ENCODE measurements at regions not wholly inside any gene's neighbourhood (a gene's known extent, or its start where the extent isn't known, plus 50 kb on each side); places are given as distances from the start of the nearest gene placed in this dataset.
A peak's percentile ranks its signal among the peaks of the same experiment; 100 is the strongest.

- Histone ChIP-seq H3K9me3 (no peaks in the 10 kb centered on the region), H3K27me3 (no peaks in the 10 kb centered on the region), H3K4me1 (no peaks in the 10 kb centered on the region), H3K4me3 (ENCODE audit: low read depth, low read length) (no peak overlapping the region), H3K36me3 (no peaks in the 10 kb centered on the region)
- no peak for TF ChIP-seq CTCF (IDR thresholded peaks at IDR 0.05; ENCODE audit: low read depth, low read length)
- DNase-seq = no peak
Observed at GRCh38 chr10:78512205-78512550, 478.5 kb downstream of the RPS24 start.

GRCh38 chr10:78513330-78513729, 479.7 kb downstream of the RPS24 start:
- Histone ChIP-seq H3K9me3 (no peaks in the 10 kb centered on the region), H3K4me1 (no peaks in the 10 kb centered on the region), H3K4me3 (ENCODE audit: low read depth, low read length) (no peak overlapping the region), H3K36me3 (no peaks in the 10 kb centered on the region), H3K27me3 (no peaks in the 10 kb centered on the region)
- no peak for DNase-seq
- TF ChIP-seq CTCF (IDR thresholded peaks at IDR 0.05; ENCODE audit: low read depth, low read length) = no peak

- TF ChIP-seq CTCF (IDR thresholded peaks at IDR 0.05; ENCODE audit: low read depth, low read length) = no peak
- H3K27me3 ChIP-seq = no peaks in the 10 kb centered on the region
- no peaks in the 10 kb centered on the region for H3K36me3 ChIP-seq
- H3K9me3 ChIP-seq = no peaks in the 10 kb centered on the region
- DNase-seq = no peak
- H3K4me1 ChIP-seq = no peaks in the 10 kb centered on the region
- no peak overlapping the region for H3K4me3 ChIP-seq (ENCODE audit: low read depth, low read length)
Observed at GRCh38 chr10:78513986-78514385, 480.3 kb downstream of the RPS24 start.

- no peak for DNase-seq
- no peak overlapping the region for H3K4me3 ChIP-seq (ENCODE audit: low read depth, low read length)
- no peaks in the 10 kb centered on the region for H3K36me3 ChIP-seq
- H3K9me3 ChIP-seq = no peaks in the 10 kb centered on the region
- H3K27me3 ChIP-seq = no peaks in the 10 kb centered on the region
- no peak for TF ChIP-seq CTCF (IDR thresholded peaks at IDR 0.05; ENCODE audit: low read depth, low read length)
- H3K4me1 ChIP-seq = no peaks in the 10 kb centered on the region
Observed at GRCh38 chr10:78514459-78514858, 480.8 kb downstream of the RPS24 start.

- Histone ChIP-seq H3K27me3 (no peaks in the 10 kb centered on the region), H3K4me3 (ENCODE audit: low read depth, low read length) (no peak overlapping the region), H3K9me3 (no peaks in the 10 kb centered on the region), H3K36me3 (no peaks in the 10 kb centered on the region), H3K4me1 (no peaks in the 10 kb centered on the region; the same call in 1 of the 2 replicates)
- peak; percentile 33 for DNase-seq
- no peak for TF ChIP-seq CTCF (IDR thresholded peaks at IDR 0.05; ENCODE audit: low read depth, low read length)
Observed at GRCh38 chr10:78515038-78515872, 481.6 kb downstream of the RPS24 start.

- TF ChIP-seq CTCF (IDR thresholded peaks at IDR 0.05; ENCODE audit: low read depth, low read length) = no peak
- no peak overlapping the region for H3K4me3 ChIP-seq (ENCODE audit: low read depth, low read length)
- DNase-seq = no peak
- H3K27me3 ChIP-seq = no peaks in the 10 kb centered on the region
- no peaks in the 10 kb centered on the region for H3K36me3 ChIP-seq
- H3K9me3 ChIP-seq = no peaks in the 10 kb centered on the region
- H3K4me1 ChIP-seq = peaks cover 4% of the 10 kb centered on the region
Observed at GRCh38 chr10:78515873-78516153, 482.1 kb downstream of the RPS24 start.
